ENCODE measurements at regions not wholly inside any gene's neighbourhood (a gene's known extent, or its start where the extent isn't known, plus 50 kb on each side); places are given as distances from the start of the nearest gene placed in this dataset.

DNA sequence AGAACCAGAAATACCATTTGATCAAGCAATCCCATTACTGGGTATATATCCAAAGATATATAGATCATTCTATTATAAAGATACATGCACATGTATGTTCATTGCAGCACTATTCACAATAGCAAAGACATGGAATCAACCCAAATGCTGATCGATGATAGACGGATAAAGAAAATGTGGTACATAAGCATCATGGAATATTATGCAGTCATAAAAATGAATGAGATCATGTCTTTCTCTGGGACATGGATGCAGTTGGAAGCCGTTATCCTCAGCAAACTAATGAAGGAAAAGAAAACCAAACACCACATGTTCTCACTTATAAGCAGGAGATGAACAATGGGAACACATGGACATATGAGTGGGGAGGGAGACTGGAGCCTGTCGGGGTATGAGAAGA is 1540.9 kb upstream of the MIR17HG start:
- TF ChIP-seq CHD2 (IDR thresholded peaks at IDR 0.05; ENCODE audit: low read length, partially characterized antibody) (no peak), POLR2A (IDR thresholded peaks at IDR 0.05; ENCODE audit: low read length) (no peak), ELK1 (IDR thresholded peaks at IDR 0.05; ENCODE audit: low read depth, low read length) (no peak)
- TF ChIP-seq, protein P1, sequence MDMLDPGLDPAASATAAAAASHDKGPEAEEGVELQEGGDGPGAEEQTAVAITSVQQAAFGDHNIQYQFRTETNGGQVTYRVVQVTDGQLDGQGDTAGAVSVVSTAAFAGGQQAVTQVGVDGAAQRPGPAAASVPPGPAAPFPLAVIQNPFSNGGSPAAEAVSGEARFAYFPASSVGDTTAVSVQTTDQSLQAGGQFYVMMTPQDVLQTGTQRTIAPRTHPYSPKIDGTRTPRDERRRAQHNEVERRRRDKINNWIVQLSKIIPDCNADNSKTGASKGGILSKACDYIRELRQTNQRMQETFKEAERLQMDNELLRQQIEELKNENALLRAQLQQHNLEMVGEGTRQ (IDR thresholded peaks at IDR 0.05) = no peak
